Stimulated activated naive CD4-positive, alpha-beta T cell (primary cell): ENCODE measurements at regions not wholly inside any gene's neighbourhood (a gene's known extent, or its start where the extent isn't known, plus 50 kb on each side); places are given as distances from the start of the nearest gene placed in this dataset.
"Not testable (repeated sequence)": the region's sequence is repeated elsewhere in the genome, so short reads cannot be mapped to it uniquely, and the experiment has no call there.

Source experiments
- DNase-seq, 6 experiments: peaks; one replicate each; lab custom pipeline; 2025; lab: John Stamatoyannopoulos, UW

GRCh38 chr3:94406595-94406994 lies 343.7 kb downstream of the NSUN3 start:
- no peak for DNase-seq

- DNase-seq = not testable (repeated sequence)
Observed at GRCh38 chr3:94412936-94413335, 350.1 kb downstream of the NSUN3 start.

GRCh38 chr3:94413336-94414108 lies 350.7 kb downstream of the NSUN3 start:
- no peak for DNase-seq

GRCh38 chr3:94414418-94414817 lies 351.6 kb downstream of the NSUN3 start:
- no peak for DNase-seq

GRCh38 chr3:94416768-94417167 lies 353.9 kb downstream of the NSUN3 start:
- DNase-seq = no peak

- no peak for DNase-seq
Observed at GRCh38 chr3:94417963-94418455, 355.1 kb downstream of the NSUN3 start.

GRCh38 chr3:94420931-94421330 lies 358.1 kb downstream of the NSUN3 start:
- no peak for DNase-seq

- no peak for DNase-seq
Observed at GRCh38 chr3:94423578-94423977, 360.7 kb downstream of the NSUN3 start.

- DNase-seq = no peak
Observed at GRCh38 chr3:94429517-94429916, 366.7 kb downstream of the NSUN3 start.

- no peak for DNase-seq
Observed at GRCh38 chr3:94431876-94432570, 369.2 kb downstream of the NSUN3 start.

- no peak for DNase-seq
Observed at GRCh38 chr3:94433811-94434210, 370.9 kb downstream of the NSUN3 start.

- DNase-seq = no peak
Observed at GRCh38 chr3:94440767-94441493, 378.1 kb downstream of the NSUN3 start.

- DNase-seq = no peak
Observed at GRCh38 chr3:94441494-94441847, 378.6 kb downstream of the NSUN3 start.

- DNase-seq = no peak
Observed at GRCh38 chr3:94453864-94454263, 391.0 kb downstream of the NSUN3 start.

- DNase-seq = no peak
Observed at GRCh38 chr3:94459167-94459566, 396.3 kb downstream of the NSUN3 start.

- DNase-seq = no peak
Observed at GRCh38 chr3:94460931-94461330, 398.1 kb downstream of the NSUN3 start.

GRCh38 chr3:94462931-94463330 lies 400.1 kb downstream of the NSUN3 start:
- no peak for DNase-seq

- no peak for DNase-seq
Observed at GRCh38 chr3:94472511-94472910, 409.6 kb downstream of the NSUN3 start.

- no peak for DNase-seq
Observed at GRCh38 chr3:94481226-94481898, 418.5 kb downstream of the NSUN3 start.

GRCh38 chr3:94482686-94483085 lies 419.8 kb downstream of the NSUN3 start:
- no peak for DNase-seq

- no peak for DNase-seq
Observed at GRCh38 chr3:94483403-94483802, 420.5 kb downstream of the NSUN3 start.

- no peak for DNase-seq
Observed at GRCh38 chr3:94494992-94495391, 432.1 kb downstream of the NSUN3 start.
